ENCODE measurements at regions not wholly inside any gene's neighbourhood (a gene's known extent, or its start where the extent isn't known, plus 50 kb on each side); places are given as distances from the start of the nearest gene placed in this dataset.

DNA sequence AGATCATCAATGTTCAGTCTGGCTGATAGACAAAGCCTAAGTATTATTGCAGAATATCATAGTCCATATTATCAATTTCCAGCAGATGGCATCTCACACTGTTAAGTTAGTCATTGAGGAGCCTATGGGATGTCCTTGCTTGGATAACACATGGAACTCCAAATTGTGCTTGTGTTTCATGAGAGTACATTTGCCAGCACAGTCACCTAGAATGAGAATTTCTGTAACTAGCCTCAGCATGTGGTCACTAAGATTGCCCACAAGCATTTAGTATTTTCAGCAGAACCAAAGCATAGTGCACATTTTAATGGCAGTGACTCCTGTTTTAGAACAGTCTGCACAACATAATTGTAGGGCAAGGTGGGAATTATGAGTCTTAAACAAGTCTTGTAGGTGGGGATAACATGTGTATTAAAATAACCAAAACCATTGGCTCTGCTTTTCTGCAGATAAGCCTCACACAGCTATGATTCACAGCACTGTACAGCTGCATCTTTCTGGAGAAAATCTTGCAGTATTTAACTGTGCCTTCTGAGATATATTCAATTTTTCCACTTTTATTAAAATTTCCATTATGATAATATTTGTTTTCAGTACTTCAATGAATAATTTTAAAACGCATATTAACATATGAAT, 882.8 kb upstream of the SOX9 start:
- peak; percentile 83 for DNase-seq

GRCh38 chr17:71247441-71248015, 873.3 kb upstream of the SOX9 start:
- DNase-seq: no peak

- DNase-seq: no peak
These were observed 869.5 kb upstream of the SOX9 start for GRCh38 chr17:71251276-71251675.

- no peak for DNase-seq
These were observed 868.9 kb upstream of the SOX9 start for GRCh38 chr17:71251951-71252350.

- DNase-seq: no peak
These were observed 868.4 kb upstream of the SOX9 start for GRCh38 chr17:71252436-71252835.

GRCh38 chr17:71257096-71257495, 863.7 kb upstream of the SOX9 start:
- no peak for DNase-seq

- DNase-seq: peak; percentile 60
These were observed 860.4 kb upstream of the SOX9 start for GRCh38 chr17:71260366-71260940.

- peak; percentile 8 for DNase-seq
These were observed 858.2 kb upstream of the SOX9 start for GRCh38 chr17:71262586-71262985.

DNA sequence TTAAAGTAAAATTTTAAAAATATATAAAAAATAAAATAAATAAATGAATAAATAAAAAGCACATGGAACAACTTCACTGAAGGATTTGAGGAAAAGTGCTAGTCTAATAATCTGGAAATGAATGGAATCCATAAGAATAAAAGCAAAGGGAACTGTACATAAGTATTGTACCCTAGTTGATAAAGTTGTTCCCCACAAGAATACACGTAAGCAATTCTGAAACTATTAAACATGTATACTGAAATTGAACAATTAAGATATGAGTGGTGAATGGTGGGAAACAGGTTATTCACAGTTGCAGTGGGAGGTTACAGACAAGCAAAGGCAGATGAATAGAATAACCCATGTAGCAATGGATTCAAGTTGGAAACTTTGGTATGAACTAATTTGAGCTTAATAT, 853.2 kb upstream of the SOX9 start:
- no peak for DNase-seq

- no peak for DNase-seq
These were observed 851.6 kb upstream of the SOX9 start for GRCh38 chr17:71269201-71269600.

DNA sequence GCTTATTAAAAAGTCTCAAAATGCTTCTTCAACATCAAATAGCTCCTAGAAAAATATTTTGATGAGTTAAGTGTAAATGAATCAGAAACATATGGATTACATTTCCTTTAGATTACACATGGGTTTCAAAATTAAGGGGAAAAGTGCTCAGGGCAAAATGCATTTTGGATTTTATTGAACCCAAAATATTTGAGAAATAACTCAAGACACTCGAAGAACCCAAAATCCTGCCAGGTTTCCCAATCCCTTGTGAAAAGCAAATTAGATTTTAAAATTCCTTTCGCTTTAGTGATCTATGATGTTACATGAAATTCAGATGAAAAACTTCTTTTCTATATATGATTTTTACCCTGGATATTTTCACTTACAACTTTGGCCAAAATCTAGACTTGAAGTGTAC, 847.4 kb upstream of the SOX9 start:
- DNase-seq: no peak

- DNase-seq: no peak
These were observed 844.7 kb upstream of the SOX9 start for GRCh38 chr17:71276079-71276478.

DNA sequence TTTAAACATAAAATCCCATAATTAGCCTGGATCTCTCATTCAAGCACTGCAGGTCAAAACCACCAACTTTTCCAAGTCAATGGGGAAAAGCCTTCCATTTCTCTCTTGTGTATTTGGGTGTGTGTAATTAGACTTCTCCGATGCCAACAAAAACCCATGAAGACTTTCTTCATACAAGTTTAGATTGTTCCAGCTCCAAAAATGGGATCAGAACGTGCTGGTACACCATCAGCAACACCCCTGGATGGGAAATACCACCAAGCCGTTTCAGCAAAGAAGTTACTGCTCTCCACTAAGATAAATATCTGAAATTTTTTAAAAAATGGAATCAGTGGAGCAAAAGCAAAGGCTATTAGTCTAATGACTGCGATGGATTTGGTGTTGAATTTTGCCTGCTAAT, 837.3 kb upstream of the SOX9 start:
- no peak for DNase-seq

DNA sequence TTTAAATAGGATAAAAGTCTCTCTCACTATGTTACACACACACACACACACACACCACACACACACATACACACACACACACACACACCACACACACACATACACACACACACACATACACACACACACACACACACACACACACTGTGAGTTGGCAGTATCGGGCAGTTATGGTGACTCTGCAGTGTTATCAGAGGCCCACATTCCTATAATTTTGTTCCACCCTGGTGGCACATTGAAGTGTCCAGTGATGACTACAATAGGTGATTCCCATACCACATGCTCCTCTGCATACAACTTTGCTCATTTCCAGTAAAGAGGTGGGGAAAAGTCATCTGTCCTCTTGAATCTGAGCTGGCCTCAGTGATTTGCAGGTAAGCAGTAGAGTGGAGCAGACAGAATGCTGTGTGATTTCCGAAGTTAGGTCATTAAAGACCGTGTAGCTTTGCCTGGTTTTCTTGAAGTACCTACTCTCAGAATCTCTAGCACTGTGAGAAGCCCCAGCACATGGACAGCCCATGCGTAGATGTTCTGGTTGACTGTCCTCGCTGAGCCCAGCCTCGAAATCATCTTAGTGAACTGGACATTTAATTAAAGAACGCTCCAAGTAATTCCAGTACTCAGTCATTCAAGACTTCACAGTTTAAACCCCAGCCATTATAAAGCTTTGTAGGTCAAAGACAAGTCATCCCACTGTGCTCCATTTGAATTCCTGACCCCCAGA, 836.6 kb upstream of the SOX9 start:
- no peak for DNase-seq

- DNase-seq: no peak
These were observed 834.2 kb upstream of the SOX9 start for GRCh38 chr17:71286625-71287024.

DNA sequence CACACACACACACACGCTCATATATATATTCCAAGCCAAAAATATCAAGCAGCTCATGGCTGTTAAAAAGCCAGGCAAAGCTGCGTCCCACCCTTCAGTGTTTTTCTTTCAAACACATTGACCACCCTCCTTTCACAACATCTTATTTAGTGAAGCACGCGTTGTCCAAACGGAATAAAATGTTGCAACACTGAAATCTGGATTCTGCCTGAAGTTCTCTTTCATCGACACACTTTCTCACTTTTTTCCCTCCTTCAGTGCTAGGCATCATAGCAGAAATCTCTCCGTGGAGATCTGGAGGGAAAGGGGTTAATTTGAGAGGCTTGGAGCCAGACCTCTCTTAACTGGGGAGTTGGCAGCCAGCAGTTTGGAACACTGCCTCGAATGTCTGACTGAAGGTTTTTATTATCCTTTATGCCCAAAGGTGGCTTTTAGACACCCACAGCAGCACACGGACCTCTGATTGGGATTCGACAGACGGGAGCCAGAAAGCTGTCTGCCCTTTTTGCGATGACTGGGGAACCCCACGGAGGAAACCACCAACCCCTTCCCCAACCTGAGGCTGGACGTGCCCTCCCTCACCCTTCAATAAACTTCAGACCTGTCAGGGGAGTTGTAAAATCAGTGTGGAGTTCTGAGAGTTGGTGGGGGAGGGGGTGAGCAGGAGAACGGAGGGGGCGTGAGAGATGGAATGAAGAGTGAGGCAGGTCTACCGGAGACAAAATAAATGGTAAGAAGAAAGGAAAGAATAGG, 833.6 kb upstream of the SOX9 start:
- DNase-seq: no peak

- DNase-seq: no peak
These were observed 828.8 kb upstream of the SOX9 start for GRCh38 chr17:71292006-71292405.

DNA sequence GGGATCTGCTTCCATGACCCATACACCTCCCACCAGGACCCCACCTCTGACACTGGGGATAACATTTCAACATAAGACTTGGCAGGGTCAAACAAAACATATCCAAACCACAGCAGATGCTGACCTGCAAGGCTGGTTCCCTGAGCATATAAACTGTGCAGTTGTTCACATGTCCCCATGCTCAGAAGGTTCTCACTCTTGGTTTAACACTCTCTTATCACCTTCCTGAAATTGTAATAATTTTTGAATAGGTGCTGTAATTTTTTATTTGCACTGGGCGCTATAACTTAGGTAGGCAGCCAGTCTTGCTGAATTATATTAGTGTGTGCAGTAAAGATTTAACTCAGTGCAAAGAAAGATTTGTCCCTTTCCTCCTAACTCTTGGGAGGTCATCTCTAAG, 824.8 kb upstream of the SOX9 start:
- no peak for DNase-seq

DNA sequence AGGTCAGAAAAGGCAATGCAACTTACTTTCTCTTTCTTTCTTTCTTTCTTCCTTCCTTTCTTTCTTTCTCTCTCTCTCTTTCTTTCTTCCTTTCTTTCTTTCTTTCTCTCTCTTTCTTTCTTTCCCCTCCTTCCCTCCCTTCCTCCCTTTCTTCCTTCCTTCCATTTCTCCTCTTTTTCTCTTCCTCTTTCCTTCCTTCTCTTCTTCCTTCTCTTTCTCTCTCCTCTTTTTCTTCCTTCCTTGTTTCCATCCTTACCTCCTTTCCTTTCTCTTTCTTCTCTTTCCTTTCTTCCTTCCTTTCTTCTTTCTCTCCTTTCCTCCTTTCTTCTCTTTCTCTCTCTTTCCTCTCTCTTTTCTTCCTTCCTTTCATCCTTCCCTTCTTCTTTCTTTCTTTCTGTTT, 819.8 kb upstream of the SOX9 start:
- DNase-seq: no peak

DNA sequence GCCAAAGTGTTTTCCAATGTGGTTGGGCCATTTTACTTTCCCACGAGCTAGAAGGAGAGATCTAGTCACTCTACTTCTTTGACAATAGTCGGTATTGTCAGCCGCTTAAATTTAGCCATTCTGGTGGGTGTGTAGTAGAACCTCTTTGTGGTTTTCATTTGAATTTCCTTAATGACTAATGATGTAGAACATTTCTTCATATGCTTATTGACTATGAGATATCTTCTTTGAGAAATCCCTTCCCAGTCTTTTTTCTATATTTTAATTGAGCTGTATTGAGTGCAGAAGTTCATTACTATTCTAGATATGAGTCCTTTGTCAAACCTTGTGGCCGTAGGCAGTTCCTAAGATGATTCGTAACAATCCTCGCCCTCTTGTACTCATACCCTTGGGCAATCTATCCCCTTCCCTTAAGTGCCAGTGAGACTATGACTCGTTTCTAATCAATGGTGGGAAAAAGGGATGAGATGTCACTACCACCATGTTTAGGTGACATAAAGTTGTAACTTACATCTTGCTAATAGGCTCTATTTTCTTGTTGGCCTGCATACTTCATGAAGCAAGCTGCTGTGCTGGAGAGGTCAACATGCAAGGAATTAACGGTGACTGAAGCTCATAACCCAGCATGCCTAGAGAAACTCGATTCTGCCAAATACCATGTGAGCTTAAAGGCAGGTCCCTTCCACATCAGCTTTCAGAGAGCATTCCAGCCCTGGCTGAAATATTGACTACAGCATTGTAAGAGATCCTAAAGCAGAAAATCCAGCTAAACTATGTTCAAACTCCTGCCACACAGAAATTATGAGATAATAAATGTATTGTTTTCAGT, 817.9 kb upstream of the SOX9 start:
- no peak for DNase-seq

DNA sequence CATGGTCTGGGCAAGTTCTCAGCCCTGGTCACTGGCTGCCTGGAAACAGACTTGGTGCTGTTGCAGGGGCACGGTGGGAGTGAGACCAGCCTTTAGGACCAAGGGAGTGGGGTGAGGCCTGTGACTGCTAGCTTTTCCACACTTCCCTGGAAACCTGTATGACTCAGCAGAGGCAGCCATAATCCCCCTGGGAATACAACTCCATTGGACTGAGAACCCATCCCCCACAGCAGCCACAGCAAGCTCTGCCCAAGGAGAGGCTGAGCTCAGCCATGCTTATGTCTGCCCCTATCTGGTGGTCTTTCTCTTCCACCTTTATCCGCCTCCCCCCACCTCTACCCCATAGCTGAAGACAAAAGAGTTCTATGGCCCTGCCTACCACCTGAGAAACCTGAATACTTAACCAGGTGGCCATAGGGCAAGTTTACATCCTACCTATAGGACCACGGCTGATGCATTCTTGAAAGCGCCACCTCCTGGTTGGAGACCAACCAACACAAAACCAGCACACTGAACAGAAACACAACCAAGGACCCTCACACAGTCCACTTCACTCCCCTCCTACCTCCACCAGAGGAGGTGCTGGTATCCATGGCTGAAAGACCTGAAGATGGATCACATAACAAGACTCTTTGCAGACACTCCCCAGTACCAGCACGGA, 816.2 kb upstream of the SOX9 start:
- DNase-seq: no peak

GRCh38 chr17:71313866-71314265, 807.0 kb upstream of the SOX9 start:
- no peak for DNase-seq
